Naive thymus-derived CD4-positive, alpha-beta T cell (primary cell): ENCODE measurements at regions not wholly inside any gene's neighbourhood (a gene's known extent, or its start where the extent isn't known, plus 50 kb on each side); places are given as distances from the start of the nearest gene placed in this dataset.

Experiments used
- ATAC-seq: fragments of 150-1000 bp; cut with Tn5 transposase; 2 replicates; pipeline ENCODE4 v1.10.0; 2021; ENCODE audit warnings: mild to moderate bottlenecking, moderate library complexity
- CTCF ChIA-PET: fragments of 350-600 bp; sonication (Branson Sonifier 250); formaldehyde crosslinking; loops from one replicate; lab custom pipeline; 2021; ENCODE audit warnings: antibody characterized with exemption; lab: Charles Lee
- POLR2A ChIA-PET: fragments of 350-600 bp; sonication (Branson Sonifier 250); formaldehyde crosslinking; loops from one replicate; lab custom pipeline; 2021; ENCODE audit warnings: antibody characterized with exemption, inconsistent platforms; lab: Charles Lee
- DNase-seq, 9 donors: peaks; one replicate each; pipeline versions ENCODE4 v3.0.0 to v3.0.0-alpha.2; 2020 to 2022; ENCODE audit warnings: mixed read lengths in 1 of 9
- H3K27ac ChIP-seq: one replicate; pipeline ENCODE4 v1.7.0; 2013; ENCODE audit warnings: mild to moderate bottlenecking, low read depth, low read length, moderate library complexity
- H3K27me3 ChIP-seq, 2 donors: one replicate each; pipeline ENCODE4 v1.7.0; 2013; ENCODE audit warnings: low read length in 2 of 2, mild to moderate bottlenecking in 2 of 2, moderate library complexity in 2 of 2; ENCODE audit not compliant: control insufficient read depth in 2 of 2, insufficient read depth in 2 of 2
- H3K36me3 ChIP-seq, 3 experiments: 1 replicate in 2 of 3; 2 replicates in 1 of 3; pipeline ENCODE4 v1.7.0; 2013; ENCODE audit warnings: low read length in 3 of 3, mild to moderate bottlenecking in 3 of 3, moderate library complexity in 1 of 3; ENCODE audit not compliant: insufficient read depth in 3 of 3, control insufficient read depth in 2 of 3
- H3K4me1 ChIP-seq, 2 donors: one replicate each; pipeline ENCODE4 v1.7.0; 2013; ENCODE audit warnings: low read length in 2 of 2, mild to moderate bottlenecking in 2 of 2, moderate library complexity in 1 of 2; ENCODE audit not compliant: control insufficient read depth in 2 of 2, insufficient read depth in 2 of 2
- H3K4me3 ChIP-seq: 2 replicates; pipeline ENCODE4 v1.7.0; 2013; ENCODE audit warnings: mild to moderate bottlenecking, low read length
- H3K9me3 ChIP-seq, 3 experiments: 1 replicate in 2 of 3; 2 replicates in 1 of 3; pipeline ENCODE4 v1.7.0; 2013; ENCODE audit warnings: low read length in 3 of 3; ENCODE audit not compliant: control insufficient read depth in 2 of 3
- H3K27ac Mint-ChIP-seq, 9 donors: one replicate each; pipeline ENCODE4 v1.8.0; 2020 to 2022; ENCODE audit warnings: mixed read lengths in 9 of 9, mild to moderate bottlenecking in 8 of 9, moderate library complexity in 5 of 9, inconsistent platforms in 2 of 9
- H3K27me3 Mint-ChIP-seq, 5 donors: one replicate each; pipeline ENCODE4 v1.8.0; 2021 to 2022; ENCODE audit warnings: mixed read lengths in 5 of 5, mild to moderate bottlenecking in 1 of 5
- H3K36me3 Mint-ChIP-seq, 5 donors: one replicate each; pipeline ENCODE4 v1.8.0; 2020 to 2022; ENCODE audit warnings: mixed read lengths in 5 of 5, mild to moderate bottlenecking in 3 of 5, inconsistent platforms in 1 of 5
- H3K4me1 Mint-ChIP-seq, 7 donors: one replicate each; pipeline ENCODE4 v1.8.0; 2020 to 2022; ENCODE audit warnings: mixed read lengths in 7 of 7, mild to moderate bottlenecking in 3 of 7, inconsistent platforms in 1 of 7
- H3K4me3 Mint-ChIP-seq, 10 donors: one replicate each; pipeline ENCODE4 v1.8.0; 2020 to 2022; ENCODE audit warnings: mild to moderate bottlenecking in 10 of 10, mixed read lengths in 10 of 10, moderate library complexity in 6 of 10, inconsistent platforms in 2 of 10
- H3K9me3 Mint-ChIP-seq, 11 donors: one replicate each; pipeline ENCODE4 v1.8.0; 2020 to 2022; ENCODE audit warnings: mixed read lengths in 11 of 11, mild to moderate bottlenecking in 4 of 11, inconsistent platforms in 1 of 11, moderate library complexity in 1 of 11
- intact Hi-C, 2 donors: fragments of 100-400 bp; cut with micrococcal nuclease; formaldehyde crosslinking; loops; one replicate each; pipeline ENCODE4 v1.15.1; 2023

GRCh38 chr13:44151474-44151873 is 222.2 kb upstream of the SERP2 start:
- H3K36me3 ChIP-seq = no peaks in the 10 kb centered on the region
- Mint-ChIP-seq H3K4me3 (no peak overlapping the region), H3K36me3 (no peaks in the 10 kb centered on the region), H3K27ac (no peak overlapping the region), H3K4me1 (no peaks in the 10 kb centered on the region), H3K9me3 (no peaks in the 10 kb centered on the region), H3K27me3 (peaks cover 0 to 10% (median 6%) of the 10 kb centered on the region in 5 donors)
- ATAC-seq (no peak), DNase-seq (no peak)
- H3K9me3 ChIP-seq = no peaks in the 10 kb centered on the region
- POLR2A ChIA-PET = no interaction called here
- H3K4me1 ChIP-seq = no peaks in the 10 kb centered on the region
- no peak overlapping the region for H3K27ac ChIP-seq
- H3K4me3 ChIP-seq = no peak overlapping the region
- intact Hi-C loops = no loop called here
- no peaks in the 10 kb centered on the region for H3K27me3 ChIP-seq
- CTCF ChIA-PET = no interaction called here

DNA sequence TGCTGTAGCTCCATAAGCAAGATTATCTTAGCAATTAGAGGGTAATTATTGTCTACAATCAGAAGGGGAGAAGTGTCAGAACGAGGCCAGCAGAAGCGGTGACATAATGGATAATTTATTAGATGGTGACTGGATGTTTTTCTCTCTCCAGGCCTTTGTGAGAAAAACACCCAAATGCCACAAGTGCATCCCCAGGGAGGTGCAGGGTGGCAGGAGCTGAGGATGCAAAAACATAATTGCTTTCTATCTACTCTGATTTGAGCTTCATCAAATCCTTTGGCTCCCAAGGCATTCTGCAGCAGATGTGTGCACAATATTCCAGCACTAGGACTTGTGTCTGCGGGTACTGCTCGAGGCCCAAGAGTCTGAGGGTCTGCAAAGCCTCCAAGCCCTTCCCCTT is 220.1 kb upstream of the SERP2 start:
- Mint-ChIP-seq H3K9me3 (peaks cover 0 to 3% (median 0%) of the 10 kb centered on the region in 11 donors), H3K27me3 (peaks cover 0 to 11% (median 5%) of the 10 kb centered on the region in 5 donors), H3K4me1 (no peaks in the 10 kb centered on the region), H3K27ac (no peak overlapping the region), H3K36me3 (no peaks in the 10 kb centered on the region), H3K4me3 (no peak overlapping the region)
- Histone ChIP-seq H3K4me1 (no peaks in the 10 kb centered on the region), H3K4me3 (no peak overlapping the region), H3K27ac (no peak overlapping the region), H3K36me3 (no peaks in the 10 kb centered on the region), H3K9me3 (no peaks in the 10 kb centered on the region), H3K27me3 (no peaks in the 10 kb centered on the region)
- ATAC-seq (no peak), DNase-seq (no peak)
- ChIA-PET POLR2A (no interaction called here), CTCF (interaction anchor here (0.6 kb wide), 1 partner anchor 38 kb away, joined by 3 read pairs; no protein-coding TSS in a partner anchor)
- intact Hi-C loops = no loop called here

DNA sequence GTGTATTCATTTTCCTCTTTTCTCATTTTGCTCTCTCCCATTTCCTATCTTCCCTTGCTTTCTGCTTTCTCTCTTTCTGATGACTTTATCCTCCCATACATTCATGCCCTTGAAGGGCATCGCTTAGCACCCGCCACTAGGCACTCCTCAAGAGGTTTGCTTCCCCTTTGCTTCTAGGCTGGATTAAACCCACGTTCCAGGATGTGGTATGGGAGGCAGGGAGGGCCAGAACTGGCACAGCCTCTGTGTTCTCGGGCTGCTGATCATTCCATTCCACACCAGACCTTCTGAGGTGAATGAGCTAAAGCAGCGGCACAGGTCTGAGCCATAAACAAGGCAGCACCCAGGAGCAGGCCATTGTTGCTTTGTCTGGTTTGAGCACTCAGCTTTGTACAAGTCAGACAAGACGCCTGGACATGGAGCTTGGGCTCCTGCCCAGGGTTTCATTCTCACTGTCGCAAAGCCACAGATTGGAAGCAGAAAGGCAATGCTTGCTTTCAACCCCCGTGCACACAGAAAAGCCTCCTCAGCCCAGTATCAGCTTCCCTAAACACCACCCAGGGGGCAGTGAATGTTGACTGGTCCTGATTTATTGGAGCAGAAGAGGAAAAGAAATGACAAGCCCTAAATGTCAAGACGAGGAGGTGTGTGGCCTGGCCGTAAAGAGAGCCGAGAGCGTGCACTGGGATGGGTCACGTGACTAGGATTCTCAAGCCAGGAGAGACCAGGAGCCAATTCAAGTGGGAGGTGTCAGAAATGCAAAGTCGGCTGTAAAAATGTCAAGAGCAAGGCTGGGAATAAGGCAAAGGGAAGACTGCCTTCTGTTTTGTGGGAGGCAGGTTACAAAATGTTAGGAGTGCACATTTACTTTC is 218.0 kb upstream of the SERP2 start:
- Mint-ChIP-seq H3K9me3 (peaks cover 0 to 3% (median 0%) of the 10 kb centered on the region in 11 donors), H3K27ac (no peak overlapping the region), H3K4me1 (no peaks in the 10 kb centered on the region), H3K36me3 (no peaks in the 10 kb centered on the region), H3K27me3 (peaks cover 0 to 11% (median 6%) of the 10 kb centered on the region in 5 donors), H3K4me3 (no peak overlapping the region)
- H3K27ac ChIP-seq = no peak overlapping the region
- H3K4me3 ChIP-seq = no peak overlapping the region
- DNase-seq (no peak), ATAC-seq (no peak)
- H3K4me1 ChIP-seq = no peaks in the 10 kb centered on the region
- H3K9me3 ChIP-seq = no peaks in the 10 kb centered on the region
- ChIA-PET CTCF (no interaction called here), POLR2A (no interaction called here)
- intact Hi-C loops = no loop called here
- no peaks in the 10 kb centered on the region for H3K36me3 ChIP-seq
- no peaks in the 10 kb centered on the region for H3K27me3 ChIP-seq

GRCh38 chr13:44156294-44156658 is 217.3 kb upstream of the SERP2 start:
- no peak overlapping the region for H3K4me3 Mint-ChIP-seq
- DNase-seq (no peak), ATAC-seq (no peak)
- Histone ChIP-seq H3K27me3 (no peaks in the 10 kb centered on the region), H3K27ac (no peak overlapping the region), H3K36me3 (no peaks in the 10 kb centered on the region), H3K4me3 (no peak overlapping the region), H3K9me3 (no peaks in the 10 kb centered on the region), H3K4me1 (no peaks in the 10 kb centered on the region)
- H3K27ac Mint-ChIP-seq = no peak overlapping the region
- H3K4me1 Mint-ChIP-seq = no peaks in the 10 kb centered on the region
- intact Hi-C loops = no loop called here
- ChIA-PET POLR2A (no interaction called here), CTCF (no interaction called here)
- no peaks in the 10 kb centered on the region for H3K36me3 Mint-ChIP-seq
- peaks cover 0 to 3% (median 0%) of the 10 kb centered on the region in 11 donors for H3K9me3 Mint-ChIP-seq
- H3K27me3 Mint-ChIP-seq = peaks cover 0 to 11% (median 6%) of the 10 kb centered on the region in 5 donors

DNA sequence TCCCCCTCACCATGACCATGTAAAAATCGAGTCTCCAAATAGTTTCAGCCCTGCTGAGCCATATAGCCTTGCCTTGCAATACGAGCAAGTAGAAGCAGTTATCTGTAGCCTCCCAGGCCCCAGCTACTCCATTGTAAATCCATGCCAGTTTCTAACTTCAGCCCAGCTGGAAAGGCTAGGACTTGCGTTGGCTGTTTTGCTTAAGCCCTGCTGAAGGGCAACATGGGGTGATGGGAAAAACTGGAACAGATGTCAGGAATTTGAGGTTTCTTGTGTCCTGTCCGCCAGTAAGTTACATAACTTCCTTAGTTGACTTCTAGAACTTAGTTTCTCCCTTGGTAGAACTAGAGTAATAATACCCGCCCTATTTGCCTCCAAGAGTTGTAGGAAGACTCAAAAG is 216.0 kb upstream of the SERP2 start:
- no peaks in the 10 kb centered on the region for H3K9me3 ChIP-seq
- Mint-ChIP-seq H3K4me3 (no peak overlapping the region), H3K36me3 (no peaks in the 10 kb centered on the region), H3K9me3 (peaks cover 0 to 3% (median 0%) of the 10 kb centered on the region in 11 donors), H3K27ac (no peak overlapping the region), H3K27me3 (peaks cover 0 to 11% (median 6%) of the 10 kb centered on the region in 5 donors), H3K4me1 (no peaks in the 10 kb centered on the region)
- intact Hi-C loops = no loop called here
- no peaks in the 10 kb centered on the region for H3K27me3 ChIP-seq
- ATAC-seq (no peak), DNase-seq (no peak)
- no peaks in the 10 kb centered on the region for H3K36me3 ChIP-seq
- CTCF ChIA-PET = interaction anchor here (0.6 kb wide), 1 partner anchor 101 kb away, joined by 3 read pairs; no protein-coding TSS in a partner anchor
- H3K4me3 ChIP-seq = no peak overlapping the region
- H3K27ac ChIP-seq = no peak overlapping the region
- no peaks in the 10 kb centered on the region for H3K4me1 ChIP-seq
- POLR2A ChIA-PET = no interaction called here

DNA sequence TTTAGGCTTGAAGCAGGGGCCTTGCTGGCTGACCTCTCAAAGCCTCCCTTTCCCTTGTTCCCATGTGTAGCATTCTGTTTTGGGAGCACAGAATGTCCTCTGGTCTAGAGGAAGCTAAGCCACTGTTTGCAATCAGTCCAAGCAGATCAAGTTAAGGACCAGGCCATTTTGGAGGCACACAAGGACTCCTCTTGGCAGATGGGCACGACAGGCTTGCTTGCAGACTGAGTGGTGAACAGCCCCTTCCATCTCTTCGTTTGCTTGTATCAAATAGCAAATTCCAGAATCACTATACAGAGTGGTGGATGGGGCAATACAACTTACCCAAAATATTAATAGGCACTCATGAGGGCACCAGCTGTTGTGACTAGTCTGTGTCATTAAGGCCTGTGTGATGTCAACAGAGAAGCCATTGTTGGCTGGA is 215.5 kb upstream of the SERP2 start:
- Histone ChIP-seq H3K36me3 (no peaks in the 10 kb centered on the region), H3K27me3 (no peaks in the 10 kb centered on the region), H3K9me3 (no peaks in the 10 kb centered on the region), H3K27ac (no peak overlapping the region), H3K4me3 (no peak overlapping the region), H3K4me1 (no peaks in the 10 kb centered on the region)
- intact Hi-C loops = no loop called here
- no peak overlapping the region for H3K4me3 Mint-ChIP-seq
- DNase-seq = no peak
- H3K27ac Mint-ChIP-seq = no peak overlapping the region
- peaks cover 0 to 11% (median 6%) of the 10 kb centered on the region in 5 donors for H3K27me3 Mint-ChIP-seq
- ChIA-PET CTCF (no interaction called here), POLR2A (no interaction called here)
- no peaks in the 10 kb centered on the region for H3K4me1 Mint-ChIP-seq
- H3K9me3 Mint-ChIP-seq = peaks cover 0 to 3% (median 0%) of the 10 kb centered on the region in 11 donors
- no peaks in the 10 kb centered on the region for H3K36me3 Mint-ChIP-seq
- ATAC-seq = no peak
